ENCODE measurements at regions not wholly inside any gene's neighbourhood (a gene's known extent, or its start where the extent isn't known, plus 50 kb on each side); places are given as distances from the start of the nearest gene placed in this dataset.

DNA sequence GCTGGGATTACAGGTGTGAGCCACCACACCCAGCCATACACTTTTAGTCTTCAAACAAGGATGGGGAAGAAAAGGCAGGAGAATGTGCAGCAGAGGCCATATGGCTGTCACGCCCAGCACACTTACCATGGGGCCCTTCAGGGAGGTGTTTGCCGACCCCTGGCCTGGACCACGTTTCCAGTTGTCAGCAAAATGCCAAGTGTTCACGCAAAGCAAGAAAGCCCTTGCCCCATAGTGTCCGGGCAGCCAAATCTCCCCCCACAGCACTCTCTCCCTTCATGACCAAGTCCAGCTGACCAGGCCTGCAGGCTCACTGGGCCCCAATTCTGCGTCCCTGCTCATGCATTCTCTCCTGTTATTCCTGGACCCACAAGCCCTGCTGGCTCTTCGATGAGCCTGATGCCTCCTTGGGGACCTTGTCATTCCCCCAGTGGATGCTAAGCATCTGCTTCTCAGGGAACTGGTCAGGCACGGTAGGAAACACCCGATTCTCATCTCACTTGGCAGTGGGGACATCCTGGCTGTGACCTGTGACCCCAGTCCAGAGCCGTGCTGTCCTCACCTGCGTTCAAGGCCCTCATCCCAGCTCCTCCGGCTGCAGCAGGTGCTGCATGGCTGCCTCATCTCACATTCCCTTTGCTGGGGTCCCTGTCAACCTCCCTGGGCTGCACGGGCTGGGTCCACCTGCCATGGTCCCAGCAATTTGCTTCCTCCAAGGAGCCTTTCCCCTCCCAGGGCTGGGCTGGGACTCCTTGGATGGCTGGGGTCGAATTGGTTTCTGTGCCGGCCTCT is 96.4 kb downstream of the CTTN start:
- no peak overlapping the region for H3K4me3 ChIP-seq
- DNase-seq (ENCODE audit: low spot score in 2 of 2): no peak
- H3K9me3 ChIP-seq: peaks cover 0 to 27% (median 3%) of the 10 kb centered on the region in 4 donors
- no peaks in the 10 kb centered on the region for H3K27me3 ChIP-seq
- TF ChIP-seq EP300 (IDR thresholded peaks at IDR 0.05) (no peak), POLR2A (IDR thresholded peaks at IDR 0.05) (no peak)
- TF ChIP-seq, protein P1, sequence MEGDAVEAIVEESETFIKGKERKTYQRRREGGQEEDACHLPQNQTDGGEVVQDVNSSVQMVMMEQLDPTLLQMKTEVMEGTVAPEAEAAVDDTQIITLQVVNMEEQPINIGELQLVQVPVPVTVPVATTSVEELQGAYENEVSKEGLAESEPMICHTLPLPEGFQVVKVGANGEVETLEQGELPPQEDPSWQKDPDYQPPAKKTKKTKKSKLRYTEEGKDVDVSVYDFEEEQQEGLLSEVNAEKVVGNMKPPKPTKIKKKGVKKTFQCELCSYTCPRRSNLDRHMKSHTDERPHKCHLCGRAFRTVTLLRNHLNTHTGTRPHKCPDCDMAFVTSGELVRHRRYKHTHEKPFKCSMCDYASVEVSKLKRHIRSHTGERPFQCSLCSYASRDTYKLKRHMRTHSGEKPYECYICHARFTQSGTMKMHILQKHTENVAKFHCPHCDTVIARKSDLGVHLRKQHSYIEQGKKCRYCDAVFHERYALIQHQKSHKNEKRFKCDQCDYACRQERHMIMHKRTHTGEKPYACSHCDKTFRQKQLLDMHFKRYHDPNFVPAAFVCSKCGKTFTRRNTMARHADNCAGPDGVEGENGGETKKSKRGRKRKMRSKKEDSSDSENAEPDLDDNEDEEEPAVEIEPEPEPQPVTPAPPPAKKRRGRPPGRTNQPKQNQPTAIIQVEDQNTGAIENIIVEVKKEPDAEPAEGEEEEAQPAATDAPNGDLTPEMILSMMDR (IDR thresholded peaks at IDR 0.05): no peak
- H3K27ac ChIP-seq: no peak overlapping the region
- WGBS, 2 donors: 78 to 83% methylated on average over 15 of the region's 15 CpGs
- peaks cover 0 to 6% (median 0%) of the 10 kb centered on the region in 3 donors for H3K36me3 ChIP-seq
- H3K4me1 ChIP-seq: no peaks in the 10 kb centered on the region

DNA sequence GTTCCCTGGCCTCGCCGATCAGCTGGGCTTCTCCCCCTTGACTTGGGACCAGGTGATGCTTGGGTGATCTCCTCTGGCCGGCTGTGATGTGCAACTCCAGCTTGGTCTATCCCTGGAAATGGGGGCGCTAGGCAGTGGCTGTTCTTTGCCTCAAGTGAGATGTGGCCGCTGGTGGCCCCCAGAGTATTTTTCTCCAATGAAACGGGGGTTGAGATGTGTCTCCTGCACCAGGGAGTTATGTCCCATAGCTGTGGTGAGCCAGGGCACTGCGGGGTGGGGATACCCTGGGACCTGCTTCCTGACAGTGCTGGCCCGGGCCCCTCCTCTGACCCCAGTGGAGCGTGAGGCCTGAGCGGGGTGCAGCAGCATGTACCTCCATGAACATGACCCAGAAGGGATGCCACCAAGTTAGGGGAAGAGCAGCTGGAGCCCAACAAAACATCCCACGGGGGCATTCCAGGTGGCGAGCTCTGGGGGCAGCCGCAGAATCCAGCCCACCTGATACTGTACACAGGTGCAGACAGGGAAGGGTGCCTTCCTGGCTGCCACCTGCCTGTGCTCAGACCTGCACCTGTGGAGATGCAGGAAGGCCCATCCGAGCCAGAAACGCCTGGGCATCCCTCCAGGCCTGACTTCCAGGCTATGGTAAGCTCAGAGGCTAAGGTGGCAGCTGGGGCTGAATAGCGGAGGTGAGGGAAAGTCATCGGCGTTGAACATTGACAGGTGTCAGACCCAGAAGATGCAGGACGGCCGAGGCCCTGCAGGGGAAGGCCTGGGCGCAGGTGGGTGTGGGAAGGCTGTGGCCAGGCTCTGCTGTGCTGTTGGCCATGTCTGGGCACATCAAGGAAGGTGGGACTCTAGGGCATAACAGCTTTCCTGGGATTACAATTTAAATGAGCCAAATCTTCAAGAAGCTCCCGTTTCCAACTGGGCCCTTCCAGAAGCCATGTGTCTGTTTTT is 97.3 kb downstream of the CTTN start:
- Histone ChIP-seq H3K9me3 (peaks cover 0 to 18% (median 3%) of the 10 kb centered on the region in 4 donors), H3K4me3 (no peak overlapping the region), H3K27ac (no peak overlapping the region), H3K4me1 (no peaks in the 10 kb centered on the region), H3K27me3 (no peaks in the 10 kb centered on the region), H3K36me3 (no peaks in the 10 kb centered on the region)
- WGBS, 2 donors: 90 to 92% methylated on average over 22 of the region's 22 CpGs
- TF ChIP-seq POLR2A (IDR thresholded peaks at IDR 0.05) (no peak), EP300 (IDR thresholded peaks at IDR 0.05) (no peak)
- TF ChIP-seq, protein P1 (IDR thresholded peaks at IDR 0.05): no peak
- DNase-seq (ENCODE audit: low spot score in 2 of 2): no peak

DNA sequence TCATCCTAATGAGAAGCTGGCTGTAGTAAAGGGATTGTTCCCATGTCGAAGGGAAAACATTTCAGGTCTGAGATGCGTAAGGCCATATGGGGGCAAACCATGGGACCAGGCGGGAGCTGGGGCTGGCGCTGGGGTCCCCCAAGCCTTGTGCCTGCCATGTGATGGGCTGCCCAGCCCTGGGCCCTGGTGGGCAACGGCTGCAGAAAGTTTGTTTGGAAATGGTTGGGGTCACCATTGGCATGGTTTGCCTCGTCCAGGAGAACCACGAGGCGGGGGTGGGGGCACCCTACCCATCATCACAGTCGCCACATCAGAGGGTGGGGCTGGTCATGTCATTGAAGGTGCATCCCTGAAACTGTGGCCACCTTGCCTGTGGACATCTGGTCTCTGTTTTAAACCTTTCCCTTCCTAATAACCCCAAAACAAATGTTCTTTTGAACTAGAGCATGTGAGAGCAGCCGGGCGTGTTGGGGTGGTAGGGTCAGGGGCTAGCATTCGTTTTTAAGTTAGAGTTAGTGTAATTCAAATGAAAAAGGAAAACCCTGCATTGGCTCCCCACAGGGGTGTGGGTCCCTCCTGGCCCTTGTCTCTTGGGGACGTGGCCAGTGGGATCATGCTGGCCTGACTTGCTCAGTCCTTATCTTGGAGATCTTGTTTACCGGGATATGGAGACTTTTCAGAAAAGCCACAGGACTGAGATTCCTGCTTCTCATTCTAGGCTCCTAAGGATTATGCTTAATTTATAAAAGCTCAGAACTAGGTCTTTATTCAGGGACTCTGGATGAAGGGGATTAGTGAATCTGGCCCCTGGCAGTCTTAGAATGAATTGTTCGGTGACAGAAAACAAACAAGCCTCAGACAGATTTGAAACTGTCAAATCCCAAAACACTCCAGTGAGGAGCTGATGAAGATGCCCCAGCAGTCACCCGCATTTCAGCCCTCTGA is 98.5 kb downstream of the CTTN start:
- Histone ChIP-seq H3K9me3 (peaks cover 0 to 6% (median 0%) of the 10 kb centered on the region in 4 donors), H3K27ac (no peak overlapping the region), H3K36me3 (no peaks in the 10 kb centered on the region), H3K4me3 (no peak overlapping the region), H3K4me1 (no peaks in the 10 kb centered on the region), H3K27me3 (no peaks in the 10 kb centered on the region)
- WGBS, 2 donors: 77% methylated on average over 15 of the region's 16 CpGs
- TF ChIP-seq, protein P1 (IDR thresholded peaks at IDR 0.05): no peak
- TF ChIP-seq EP300 (IDR thresholded peaks at IDR 0.05) (no peak), POLR2A (IDR thresholded peaks at IDR 0.05) (no peak)
- DNase-seq (ENCODE audit: low spot score in 2 of 2): no peak

DNA sequence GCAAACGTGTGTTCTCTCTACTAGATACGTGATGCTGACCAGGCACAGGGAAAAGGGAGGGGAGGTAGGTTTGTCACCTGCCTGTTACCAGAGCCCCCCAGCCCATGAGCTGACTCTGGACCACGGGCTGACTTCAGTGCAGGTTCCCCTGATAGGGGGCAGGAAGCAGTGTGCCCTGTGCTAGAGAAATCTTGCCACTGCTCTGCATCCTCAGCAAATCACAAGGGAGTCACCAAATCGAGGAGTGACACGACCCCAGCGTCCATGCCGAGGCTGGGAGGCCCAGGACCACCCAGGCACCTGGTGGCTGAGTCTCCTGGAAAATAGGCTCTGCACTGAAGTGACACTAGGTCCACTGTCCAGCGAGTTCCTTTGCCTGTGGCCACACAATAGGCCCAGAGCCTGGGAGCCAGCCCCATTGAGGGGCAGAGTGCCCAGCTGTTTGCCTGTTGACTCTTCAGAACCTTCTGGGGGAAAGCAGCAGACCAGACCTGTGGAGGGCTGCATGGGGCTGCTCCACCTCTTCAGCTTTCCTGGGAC is 99.3 kb downstream of the CTTN start:
- 63 to 83% methylated on average over 3 to 4 of the region's 8 CpGs for WGBS, 2 donors
- DNase-seq (ENCODE audit: low spot score in 2 of 2): no peak
- no peaks in the 10 kb centered on the region for H3K36me3 ChIP-seq
- no peaks in the 10 kb centered on the region for H3K9me3 ChIP-seq
- TF ChIP-seq, protein P1 (IDR thresholded peaks at IDR 0.05): no peak
- H3K27ac ChIP-seq: no peak overlapping the region
- no peaks in the 10 kb centered on the region for H3K4me1 ChIP-seq
- no peak overlapping the region for H3K4me3 ChIP-seq
- H3K27me3 ChIP-seq: no peaks in the 10 kb centered on the region
